ENCODE measurements at regions not wholly inside any gene's neighbourhood (a gene's known extent, or its start where the extent isn't known, plus 50 kb on each side); places are given as distances from the start of the nearest gene placed in this dataset.

- Histone ChIP-seq H3K4me3 (ENCODE audit: low read length) (no peak overlapping the region), H3K9me3 (ENCODE audit: control insufficient read depth, insufficient read depth, low read length) (no peaks in the 10 kb centered on the region), H3K9me2 (replicated peaks; ENCODE audit: control insufficient read depth, low read length) (no peaks in the 10 kb centered on the region), H3K27me3 (ENCODE audit: control insufficient read depth, low read length) (no peaks in the 10 kb centered on the region), H3K79me2 (ENCODE audit: control insufficient read depth, low read length) (no peaks in the 10 kb centered on the region), H4K20me1 (ENCODE audit: control insufficient read depth, insufficient read depth, low read depth, low read length) (no peaks in the 10 kb centered on the region), H3K27ac (ENCODE audit: low read depth, low read length) (no peak overlapping the region), H3K36me3 (ENCODE audit: control insufficient read depth, low read length) (no peaks in the 10 kb centered on the region), H3K4me1 (ENCODE audit: control insufficient read depth, low read length) (no peaks in the 10 kb centered on the region), H3F3A (ENCODE audit: control insufficient read depth, insufficient read depth) (no peaks in the 10 kb centered on the region), H3K4me2 (ENCODE audit: low read length) (no peak overlapping the region)
- TF ChIP-seq EZH2phosphoT487 (IDR thresholded peaks at IDR 0.05; ENCODE audit: borderline replicate concordance, low read length) = no peak
- TF ChIP-seq CTCF (IDR thresholded peaks at IDR 0.05; ENCODE audit: low read depth, low read length, poor library complexity, severe bottlenecking) = no peak
These were observed 443.8 kb upstream of the PIK3R1 start for GRCh38 chr5:67771791-67772190.

GRCh38 chr5:67771221-67771620 lies 444.3 kb upstream of the PIK3R1 start:
- Histone ChIP-seq H3K4me1 (ENCODE audit: control insufficient read depth, low read length) (no peaks in the 10 kb centered on the region), H3K36me3 (ENCODE audit: control insufficient read depth, low read length) (no peaks in the 10 kb centered on the region), H3K4me3 (ENCODE audit: low read length) (no peak overlapping the region), H3K27ac (ENCODE audit: low read depth, low read length) (no peak overlapping the region), H3K9me3 (ENCODE audit: control insufficient read depth, insufficient read depth, low read length) (no peaks in the 10 kb centered on the region), H4K20me1 (ENCODE audit: control insufficient read depth, insufficient read depth, low read depth, low read length) (no peaks in the 10 kb centered on the region), H3K4me2 (ENCODE audit: low read length) (no peak overlapping the region), H3K9me2 (replicated peaks; ENCODE audit: control insufficient read depth, low read length) (no peaks in the 10 kb centered on the region), H3F3A (ENCODE audit: control insufficient read depth, insufficient read depth) (no peaks in the 10 kb centered on the region), H3K79me2 (ENCODE audit: control insufficient read depth, low read length) (no peaks in the 10 kb centered on the region), H3K27me3 (ENCODE audit: control insufficient read depth, low read length) (no peaks in the 10 kb centered on the region)
- TF ChIP-seq EZH2phosphoT487 (IDR thresholded peaks at IDR 0.05; ENCODE audit: borderline replicate concordance, low read length) = no peak
- TF ChIP-seq CTCF (IDR thresholded peaks at IDR 0.05; ENCODE audit: low read depth, low read length, poor library complexity, severe bottlenecking) = no peak

- H3K36me3 ChIP-seq (ENCODE audit: control insufficient read depth, low read length) = no peaks in the 10 kb centered on the region
- H3K9me2 ChIP-seq (replicated peaks; ENCODE audit: control insufficient read depth, low read length) = no peaks in the 10 kb centered on the region
- no peaks in the 10 kb centered on the region for H3F3A ChIP-seq (ENCODE audit: control insufficient read depth, insufficient read depth)
- no peak overlapping the region for H3K4me3 ChIP-seq (ENCODE audit: low read length)
- H3K4me1 ChIP-seq (ENCODE audit: control insufficient read depth, low read length) = no peaks in the 10 kb centered on the region
- no peaks in the 10 kb centered on the region for H3K79me2 ChIP-seq (ENCODE audit: control insufficient read depth, low read length)
- TF ChIP-seq EZH2phosphoT487 (IDR thresholded peaks at IDR 0.05; ENCODE audit: borderline replicate concordance, low read length) (no peak), CTCF (IDR thresholded peaks at IDR 0.05; ENCODE audit: low read depth, low read length, poor library complexity, severe bottlenecking) (no peak)
- H3K27ac ChIP-seq (ENCODE audit: low read depth, low read length) = no peak overlapping the region
- no peaks in the 10 kb centered on the region for H4K20me1 ChIP-seq (ENCODE audit: control insufficient read depth, insufficient read depth, low read depth, low read length)
- H3K9me3 ChIP-seq (ENCODE audit: control insufficient read depth, insufficient read depth, low read length) = no peaks in the 10 kb centered on the region
- H3K4me2 ChIP-seq (ENCODE audit: low read length) = no peak overlapping the region
- H3K27me3 ChIP-seq (ENCODE audit: control insufficient read depth, low read length) = no peaks in the 10 kb centered on the region
These were observed 445.0 kb upstream of the PIK3R1 start for GRCh38 chr5:67770431-67771025.

Data from DOHH2 (cell line).